Loucy (cell line): ENCODE measurements at regions not wholly inside any gene's neighbourhood (a gene's known extent, or its start where the extent isn't known, plus 50 kb on each side); places are given as distances from the start of the nearest gene placed in this dataset.

ENCODE experiments used
- CTCF ChIP-seq: fragments of 200-600 bp; sonication (generic); conservative IDR thresholded peaks from 2 replicates; pipeline ENCODE4 v1.5.1; 2014; ENCODE audit warnings: mild to moderate bottlenecking, antibody characterized with exemption, low read length
- EZH2phosphoT487 ChIP-seq: fragments of 200-600 bp; IDR thresholded peaks from 2 replicates; pipeline ENCODE4 v1.6.1; 2018; ENCODE audit warnings: antibody characterized with exemption, mild to moderate bottlenecking, moderate library complexity, borderline replicate concordance

GRCh38 chr5:34511063-34511462 is 145.1 kb upstream of the RAI14 start:
- TF ChIP-seq CTCF (no peak), EZH2phosphoT487 (no peak)
